K562 (cell line): ENCODE measurements at regions not wholly inside any gene's neighbourhood (a gene's known extent, or its start where the extent isn't known, plus 50 kb on each side); places are given as distances from the start of the nearest gene placed in this dataset.

ENCODE experiments used
- ATAC-seq: fragments of 200-7000 bp; cut with Tn5 transposase; 3 replicates; pipeline ENCODE4 v1.9.1; 2020; ENCODE audit warnings: moderate library complexity
- BruUV-seq: library from RNA; stranded (reverse); fragments of 400-500 nt; replicated peaks from 2 replicates; lab custom pipeline; 2021; lab: Mats Ljungman, UMichigan
- CTCF ChIA-PET: fragments of 300-600 bp; formaldehyde crosslinking; extraction: SDS; loops from one replicate; lab custom pipeline; 2021; ENCODE audit warnings: low intra/inter-chr PET ratio; lab: Yijun Ruan, JAX
- POLR2A ChIA-PET: fragments of 300-600, 350-650 bp; sonication (Branson Sonifier 250); formaldehyde crosslinking; extraction: SDS; loops from one replicate; lab custom pipeline; 2021; ENCODE audit warnings: antibody characterized with exemption, inconsistent platforms; lab: Yijun Ruan, JAX
- DNase-seq, 4 experiments: peaks; one replicate each; pipeline versions ENCODE4 v3.0.0 to v3.0.0-alpha.2; 2011 to 2018; ENCODE audit warnings: low spot score in 3 of 4, mixed read lengths in 3 of 4; ENCODE audit errors: extremely low read depth in 1 of 4
- FAIRE-seq: peaks from 2 replicates; lab custom pipeline; 2011; peaks lifted over from hg19 to GRCh38; lab: Jason Lieb, UNC
- H2AFZ ChIP-seq: 2 replicates; pipeline ENCODE4 v1.6.0; 2011; ENCODE audit warnings: low read depth, low read length, control low read depth, inconsistent platforms
- H3K27ac ChIP-seq: fragments of 200-600 bp; 3 replicates; pipeline ENCODE4 v1.8.0; 2011; ENCODE audit warnings: low read depth, mild to moderate bottlenecking, control low read depth, inconsistent platforms, low read length, moderate library complexity, mixed read lengths; ENCODE audit errors: extremely low read depth
- H3K27me3 ChIP-seq, 2 experiments: fragments of 300-600 bp in 1 of 2; 2 replicates in 1 of 2; 3 replicates in 1 of 2; pipeline versions ENCODE4 v1.6.0 to v1.8.0; 2011; ENCODE audit warnings: inconsistent platforms in 2 of 2, low read length in 2 of 2, mild to moderate bottlenecking in 1 of 2, mixed read lengths in 1 of 2, moderate library complexity in 1 of 2; ENCODE audit not compliant: control insufficient read depth in 2 of 2, insufficient read depth in 2 of 2
- H3K36me3 ChIP-seq: fragments of 300-600 bp; 3 replicates; pipeline ENCODE4 v1.8.0; 2011; ENCODE audit warnings: mild to moderate bottlenecking, low read length, inconsistent platforms; ENCODE audit not compliant: control insufficient read depth, insufficient read depth
- H3K4me1 ChIP-seq, 2 experiments: fragments of 200-600 bp in 1 of 2; replicated peaks in 1 of 2; 2 replicates in 1 of 2; 3 replicates in 1 of 2; pipeline versions ENCODE4 v1.5.1 to v1.8.0; 2011; ENCODE audit warnings: inconsistent platforms in 2 of 2, low read length in 2 of 2, mild to moderate bottlenecking in 1 of 2, mixed read lengths in 1 of 2, moderate library complexity in 1 of 2; ENCODE audit not compliant: control insufficient read depth in 2 of 2, insufficient read depth in 2 of 2
- H3K4me2 ChIP-seq: 2 replicates; pipeline ENCODE4 v1.6.1; 2011; ENCODE audit warnings: low read length, control low read depth, inconsistent platforms, mixed read lengths; ENCODE audit not compliant: insufficient read depth
- H3K4me3 ChIP-seq: fragments of 200-600 bp; sonication (generic), shearing (Covaris generic); 2 replicates; pipeline ENCODE4 v1.5.1; 2016; ENCODE audit warnings: control low read depth, inconsistent platforms
- H3K79me2 ChIP-seq: fragments of 200-600 bp; 3 replicates; pipeline ENCODE4 v1.8.0; 2011; ENCODE audit warnings: low read length, inconsistent platforms; ENCODE audit not compliant: control insufficient read depth, insufficient read depth
- H3K9ac ChIP-seq, 2 experiments: 2 replicates each; pipeline versions ENCODE4 v1.6.0 to v1.6.1; 2011; ENCODE audit warnings: low read depth in 2 of 2, low read length in 2 of 2, control low read depth in 1 of 2, inconsistent platforms in 1 of 2, mild to moderate bottlenecking in 1 of 2, mixed read lengths in 1 of 2; ENCODE audit not compliant: insufficient read depth in 1 of 2
- H3K9me1 ChIP-seq: one replicate; pipeline ENCODE4 v1.6.0; 2011; ENCODE audit warnings: inconsistent platforms, mild to moderate bottlenecking, low read length, moderate library complexity; ENCODE audit not compliant: control insufficient read depth, insufficient read depth
- H3K9me3 ChIP-seq: replicated peaks from 2 replicates; pipeline ENCODE4 v1.5.1; 2011; ENCODE audit warnings: low read depth, low read length, inconsistent platforms; ENCODE audit not compliant: control insufficient read depth, insufficient read depth
- H4K20me1 ChIP-seq: replicated peaks from 2 replicates; pipeline ENCODE4 v1.6.1; 2011; ENCODE audit warnings: low read length, inconsistent platforms, mixed read lengths; ENCODE audit not compliant: control insufficient read depth, insufficient read depth
- BRD9 ChIP-seq: fragments of 450-650 bp; IDR thresholded peaks from 2 replicates; pipeline ENCODE4 v1.6.1; 2018; ENCODE audit warnings: low read depth; ENCODE audit not compliant: partially characterized antibody
- FOS ChIP-seq: IDR thresholded peaks from 3 replicates; pipeline ENCODE4 v1.6.1; 2011; ENCODE audit not compliant: insufficient read length; ENCODE audit errors: extremely low read depth
- GTF2A2 ChIP-seq: IDR thresholded peaks from 2 replicates; pipeline ENCODE4 v1.6.1; 2016; ENCODE audit warnings: mild to moderate bottlenecking, missing genetic modification characterization, missing compliant biosample characterization
- NFRKB ChIP-seq: fragments of 450-650 bp; IDR thresholded peaks from 2 replicates; pipeline ENCODE4 v1.6.1; 2016; ENCODE audit warnings: low read depth
- ZNF134 ChIP-seq: fragments of 250-450 bp; sonication (Bioruptor Pico); conservative IDR thresholded peaks from 2 replicates; pipeline ENCODE4 v1.4.0; 2020
- ZNF445 ChIP-seq: fragments of 250-450 bp; sonication (Bioruptor Pico); IDR thresholded peaks from 2 replicates; pipeline ENCODE4 v1.4.0; 2020; ENCODE audit warnings: low read depth, mild to moderate bottlenecking, moderate library complexity
- ZNF778 ChIP-seq: fragments of 450-650 bp; formaldehyde crosslinking; IDR thresholded peaks from 2 replicates; pipeline ENCODE4 v1.4.0; 2020; ENCODE audit warnings: mild to moderate bottlenecking, moderate library complexity
- WGBS: fragments of 100-300 bp; shearing (Covaris generic); methylation state at CpG from one replicate; pipeline ENCODE4 v1.1.6; 2016; ENCODE audit warnings: low coverage, mixed read lengths; ENCODE audit not compliant: insufficient coverage; ENCODE audit errors: missing lambda C conversion rate; 5-methylcytosine and 5-hydroxymethylcytosine counted together
- in situ Hi-C: fragments of 300-500 bp; cut with MboI; formaldehyde crosslinking; loops from 4 replicates; pipeline ENCODE4 v1.15.0; 2018; ENCODE audit warnings: inconsistent platforms, mixed read lengths
- intact Hi-C: fragments of 100-400 bp; cut with micrococcal nuclease; formaldehyde crosslinking; loops from 2 replicates; pipeline ENCODE4 v1.14.2; 2022
- TF ChIP-seq, protein P1 (sequence below): fragments of 250-450 bp; sonication (Bioruptor Pico); IDR thresholded peaks from 2 replicates; pipeline ENCODE4 v1.5.1; 2021; ENCODE audit warnings: mild to moderate bottlenecking
- TF ChIP-seq, protein P2 (sequence below): conservative IDR thresholded peaks from 2 replicates; pipeline ENCODE4 v1.6.1; 2011; ENCODE audit warnings: low read depth, mild to moderate bottlenecking, low read length; ENCODE audit not compliant: control insufficient read depth

DNA sequence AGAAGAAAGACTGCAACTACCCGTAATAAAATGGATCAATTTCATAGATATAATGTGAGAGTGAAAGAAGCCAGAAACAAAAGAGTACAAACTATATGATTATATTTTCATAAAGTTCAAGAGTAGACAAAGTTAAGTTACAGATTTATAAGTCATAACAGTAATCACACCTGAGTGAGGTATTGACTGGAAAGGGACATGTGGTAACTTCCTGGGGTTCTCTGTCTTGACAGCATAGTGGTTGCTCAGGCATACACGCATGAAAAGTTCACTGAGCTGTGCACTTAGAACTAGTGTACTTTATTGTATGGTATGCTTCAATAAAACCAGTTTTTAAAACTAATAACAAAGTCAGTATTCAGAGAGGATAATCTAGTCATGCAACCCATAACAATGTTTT is 653.6 kb downstream of the EPM2A start:
- CTCF ChIA-PET: no interaction called here
- H3K4me2 ChIP-seq: no peak overlapping the region
- 0% methylated on average over 2 of the region's 2 CpGs for WGBS
- no peaks in the 10 kb centered on the region for H3K9me3 ChIP-seq
- H3K9me1 ChIP-seq: no peaks in the 10 kb centered on the region
- H2AFZ ChIP-seq: no peak overlapping the region
- H3K4me3 ChIP-seq: no peak overlapping the region
- POLR2A ChIA-PET: interaction anchor here (1.2 kb wide), 1 partner anchor 10 kb away, joined by 3 read pairs; no protein-coding TSS in a partner anchor
- BruUV-seq: no TSS peak
- no peaks in the 10 kb centered on the region for H3K4me1 ChIP-seq
- ATAC-seq (no peak), DNase-seq (no peak), FAIRE-seq (no peak)
- in situ Hi-C loops: no loop called here
- no peaks in the 10 kb centered on the region for H4K20me1 ChIP-seq
- H3K36me3 ChIP-seq: no peaks in the 10 kb centered on the region
- no peak for TF ChIP-seq FOS
- TF ChIP-seq ZNF778 (CRISPR knock-in tag): no peak
- TF ChIP-seq, protein P1, sequence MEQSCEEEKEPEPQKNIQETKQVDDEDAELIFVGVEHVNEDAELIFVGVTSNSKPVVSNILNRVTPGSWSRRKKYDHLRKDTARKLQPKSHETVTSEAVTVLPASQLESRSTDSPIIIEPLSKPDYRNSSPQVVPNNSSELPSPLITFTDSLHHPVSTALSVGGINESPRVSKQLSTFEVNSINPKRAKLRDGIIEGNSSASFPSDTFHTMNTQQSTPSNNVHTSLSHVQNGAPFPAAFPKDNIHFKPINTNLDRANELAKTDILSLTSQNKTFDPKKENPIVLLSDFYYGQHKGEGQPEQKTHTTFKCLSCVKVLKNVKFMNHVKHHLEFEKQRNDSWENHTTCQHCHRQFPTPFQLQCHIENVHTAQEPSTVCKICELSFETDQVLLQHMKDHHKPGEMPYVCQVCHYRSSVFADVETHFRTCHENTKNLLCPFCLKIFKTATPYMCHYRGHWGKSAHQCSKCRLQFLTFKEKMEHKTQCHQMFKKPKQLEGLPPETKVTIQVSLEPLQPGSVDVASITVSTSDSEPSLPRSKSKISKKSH: no peak
- TF ChIP-seq ZNF134 (CRISPR knock-in tag): no peak
- no peak for TF ChIP-seq BRD9
- TF ChIP-seq, protein P2, sequence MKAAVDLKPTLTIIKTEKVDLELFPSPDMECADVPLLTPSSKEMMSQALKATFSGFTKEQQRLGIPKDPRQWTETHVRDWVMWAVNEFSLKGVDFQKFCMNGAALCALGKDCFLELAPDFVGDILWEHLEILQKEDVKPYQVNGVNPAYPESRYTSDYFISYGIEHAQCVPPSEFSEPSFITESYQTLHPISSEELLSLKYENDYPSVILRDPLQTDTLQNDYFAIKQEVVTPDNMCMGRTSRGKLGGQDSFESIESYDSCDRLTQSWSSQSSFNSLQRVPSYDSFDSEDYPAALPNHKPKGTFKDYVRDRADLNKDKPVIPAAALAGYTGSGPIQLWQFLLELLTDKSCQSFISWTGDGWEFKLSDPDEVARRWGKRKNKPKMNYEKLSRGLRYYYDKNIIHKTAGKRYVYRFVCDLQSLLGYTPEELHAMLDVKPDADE: no peak
- TF ChIP-seq NFRKB: no peak
- TF ChIP-seq GTF2A2 (tag): no peak
- no peak for TF ChIP-seq ZNF445 (CRISPR knock-in tag)
- H3K27me3 ChIP-seq: no peaks in the 10 kb centered on the region
- no peak overlapping the region for H3K9ac ChIP-seq
- intact Hi-C loops: no loop called here
- no peak overlapping the region for H3K27ac ChIP-seq
- no peaks in the 10 kb centered on the region for H3K79me2 ChIP-seq
